Vagina (tissue), 2 donors: ENCODE measurements at regions not wholly inside any gene's neighbourhood (a gene's known extent, or its start where the extent isn't known, plus 50 kb on each side); places are given as distances from the start of the nearest gene placed in this dataset.

ENCODE experiments used
- CTCF ChIP-seq, 3 experiments: fragments of 450-650 bp in 2 of 3; fragments of 200-600 bp in 1 of 3; sonication (generic) in 1 of 3; IDR thresholded peaks; one replicate each; pipeline ENCODE4 v1.5.1; 2017 to 2019; ENCODE audit warnings: antibody characterized with exemption in 3 of 3, mild to moderate bottlenecking in 2 of 3, moderate library complexity in 2 of 3
- POLR2A ChIP-seq, 2 donors: fragments of 450-650 bp; IDR thresholded peaks; one replicate each; pipeline ENCODE4 v1.6.1; 2017; ENCODE audit warnings: antibody characterized with exemption in 2 of 2, mild to moderate bottlenecking in 2 of 2, moderate library complexity in 2 of 2

- no peak for TF ChIP-seq CTCF (IDR thresholded peaks at IDR 0.05)
- no peak for TF ChIP-seq POLR2A (IDR thresholded peaks at IDR 0.05)
These were observed 2868.3 kb upstream of the PCDH20 start for GRCh38 chr13:64283926-64284325.
